H1 (cell line): ENCODE measurements at regions not wholly inside any gene's neighbourhood (a gene's known extent, or its start where the extent isn't known, plus 50 kb on each side); places are given as distances from the start of the nearest gene placed in this dataset.

Source experiments
- CTCF ChIA-PET: fragments of 300-600 bp; sonication (Branson Sonifier 250); formaldehyde crosslinking; loops from one replicate; lab custom pipeline; 2021; ENCODE audit not compliant: partially characterized antibody; lab: Charles Lee
- POLR2A ChIA-PET: fragments of 300-600 bp; sonication (Branson Sonifier 250); formaldehyde crosslinking; loops from one replicate; lab custom pipeline; 2021; ENCODE audit warnings: inconsistent platforms; ENCODE audit not compliant: partially characterized antibody; lab: Charles Lee
- DNase-seq, 2 experiments: peaks; one replicate each; pipeline versions ENCODE4 v3.0.0 to v3.0.0-alpha.2; 2010 to 2022; ENCODE audit warnings: low spot score in 2 of 2, low read depth in 1 of 2, mixed read lengths in 1 of 2
- FAIRE-seq: peaks from 2 replicates; lab custom pipeline; 2011; peaks lifted over from hg19 to GRCh38; lab: Jason Lieb, UNC
- H2AFZ ChIP-seq: 2 replicates; pipeline ENCODE4 v1.8.1; 2012; ENCODE audit warnings: low read length, inconsistent platforms
- H2AK5ac ChIP-seq: 2 replicates; pipeline ENCODE4 v1.6.1; 2013; ENCODE audit warnings: low read depth, low read length
- H2BK120ac ChIP-seq: replicated peaks from 2 replicates; pipeline ENCODE3; 2013; ENCODE audit warnings: low read depth, low read length, inconsistent platforms
- H2BK12ac ChIP-seq: 2 replicates; pipeline ENCODE4 v1.6.1; 2013; ENCODE audit warnings: low read depth, low read length
- H2BK15ac ChIP-seq: 2 replicates; pipeline ENCODE4 v1.6.1; 2013; ENCODE audit warnings: low read length
- H2BK20ac ChIP-seq: 2 replicates; pipeline ENCODE4 v1.6.1; 2013; ENCODE audit warnings: low read length
- H2BK5ac ChIP-seq: 2 replicates; pipeline ENCODE4 v1.6.1; 2013; ENCODE audit warnings: low read depth, low read length
- H3K14ac ChIP-seq: 2 replicates; pipeline ENCODE4 v1.6.1; 2013; ENCODE audit warnings: inconsistent platforms; ENCODE audit not compliant: insufficient read length
- H3K18ac ChIP-seq: 2 replicates; pipeline ENCODE4 v1.6.1; 2013; ENCODE audit warnings: low read length; ENCODE audit errors: extremely low read depth
- H3K23ac ChIP-seq: 2 replicates; pipeline ENCODE4 v1.6.1; 2013; ENCODE audit warnings: inconsistent platforms; ENCODE audit not compliant: insufficient read length
- H3K23me2 ChIP-seq: 2 replicates; pipeline ENCODE4 v1.6.1; 2013; ENCODE audit warnings: low read depth, low read length
- H3K27ac ChIP-seq: 2 replicates; pipeline ENCODE4 v1.6.1; 2011; ENCODE audit warnings: low read depth, low read length, inconsistent platforms
- H3K27me3 ChIP-seq, 4 experiments: replicated peaks in 1 of 4; 1 replicate in 1 of 4; 2 replicates in 3 of 4; pipeline versions ENCODE4 v1.6.1 to v1.8.1; 2011 to 2013; ENCODE audit warnings: low read length in 3 of 4, mild to moderate bottlenecking in 3 of 4, inconsistent platforms in 2 of 4, mixed read lengths in 2 of 4, moderate library complexity in 1 of 4; ENCODE audit not compliant: control insufficient read depth in 3 of 4, insufficient read depth in 3 of 4; ENCODE audit errors: extremely low read depth in 1 of 4
- H3K36me3 ChIP-seq, 4 experiments: 2 replicates each; pipeline versions ENCODE4 v1.6.1 to v1.8.1; 2011 to 2013; ENCODE audit warnings: mild to moderate bottlenecking in 4 of 4, low read length in 3 of 4, moderate library complexity in 2 of 4, control low read depth in 1 of 4, inconsistent platforms in 1 of 4; ENCODE audit not compliant: insufficient read depth in 4 of 4, control insufficient read depth in 2 of 4
- H3K4ac ChIP-seq: replicated peaks from 2 replicates; pipeline ENCODE3; 2013; ENCODE audit warnings: low read length, low read depth, mixed read lengths, inconsistent platforms; ENCODE audit not compliant: insufficient read length
- H3K4me1 ChIP-seq, 4 experiments: replicated peaks in 1 of 4; 1 replicate in 1 of 4; 2 replicates in 3 of 4; pipeline versions ENCODE4 v1.6.1 to v1.8.1; 2011 to 2013; ENCODE audit warnings: low read length in 3 of 4, inconsistent platforms in 2 of 4, mixed read lengths in 1 of 4; ENCODE audit not compliant: insufficient read depth in 4 of 4, control insufficient read depth in 3 of 4
- H3K4me2 ChIP-seq, 2 experiments: 2 replicates each; pipeline versions ENCODE4 v1.6.1 to v1.8.1; 2011 to 2013; ENCODE audit warnings: low read depth in 2 of 2, low read length in 2 of 2, control low read depth in 1 of 2, inconsistent platforms in 1 of 2, mild to moderate bottlenecking in 1 of 2; ENCODE audit not compliant: insufficient read depth in 1 of 2
- H3K4me3 ChIP-seq, 4 experiments: fragments of 200-600, 300-600 bp in 1 of 4; sonication (generic), shearing (Covaris generic), sonication (Bioruptor Twin) in 1 of 4; 2 replicates each; pipeline versions ENCODE4 v1.5.1 to v1.8.1; 2011 to 2016; ENCODE audit warnings: low read length in 4 of 4, low read depth in 3 of 4, control low read depth in 2 of 4, inconsistent platforms in 2 of 4, mild to moderate bottlenecking in 2 of 4, mixed read lengths in 1 of 4, moderate library complexity in 1 of 4; ENCODE audit not compliant: insufficient read depth in 2 of 4; ENCODE audit errors: extremely low read depth in 1 of 4
- H3K56ac ChIP-seq: replicated peaks from 2 replicates; pipeline ENCODE3; 2013; ENCODE audit warnings: low read depth, mild to moderate bottlenecking, mixed read lengths, low read length, inconsistent platforms; ENCODE audit not compliant: insufficient read length
- H3K79me1 ChIP-seq: 2 replicates; pipeline ENCODE4 v1.6.1; 2013; ENCODE audit warnings: low read depth, low read length, control low read depth
- H3K79me2 ChIP-seq, 2 experiments: 2 replicates each; pipeline versions ENCODE4 v1.6.1 to v1.8.1; 2012 to 2013; ENCODE audit warnings: low read length in 2 of 2, mild to moderate bottlenecking in 2 of 2, inconsistent platforms in 1 of 2; ENCODE audit not compliant: insufficient read depth in 2 of 2, control insufficient read depth in 1 of 2
- H3K9ac ChIP-seq, 4 experiments: replicated peaks in 1 of 4; 1 replicate in 1 of 4; 2 replicates in 3 of 4; pipeline versions ENCODE4 v1.6.1 to v1.8.1; 2011 to 2013; ENCODE audit warnings: low read depth in 3 of 4, low read length in 3 of 4, control low read depth in 2 of 4, mild to moderate bottlenecking in 2 of 4, moderate library complexity in 2 of 4, inconsistent platforms in 1 of 4; ENCODE audit errors: extremely low read depth in 1 of 4
- H3K9me3 ChIP-seq, 2 experiments: 2 replicates each; pipeline versions ENCODE4 v1.6.1 to v1.8.1; 2012 to 2013; ENCODE audit warnings: mild to moderate bottlenecking in 2 of 2, moderate library complexity in 2 of 2, control low read depth in 1 of 2, inconsistent platforms in 1 of 2, low read depth in 1 of 2, low read length in 1 of 2, mixed read lengths in 1 of 2; ENCODE audit not compliant: insufficient read depth in 2 of 2
- H4K20me1 ChIP-seq, 2 experiments: replicated peaks in 1 of 2; 2 replicates each; pipeline versions ENCODE3 to v1.8.1; 2011 to 2013; ENCODE audit warnings: inconsistent platforms in 2 of 2, low read length in 2 of 2, mild to moderate bottlenecking in 1 of 2; ENCODE audit not compliant: insufficient read depth in 2 of 2, control insufficient read depth in 1 of 2
- H4K5ac ChIP-seq: 2 replicates; pipeline ENCODE4 v1.6.1; 2013; ENCODE audit warnings: low read length, low read depth, mixed read lengths, inconsistent platforms; ENCODE audit not compliant: insufficient read length
- H4K8ac ChIP-seq: 2 replicates; pipeline ENCODE4 v1.8.0; 2013; ENCODE audit warnings: mild to moderate bottlenecking, moderate library complexity, low read length, inconsistent platforms; ENCODE audit not compliant: insufficient read depth; ENCODE audit errors: extremely low read depth
- H4K91ac ChIP-seq: replicated peaks from 2 replicates; pipeline ENCODE3; 2013; ENCODE audit warnings: low read length, mixed read lengths, inconsistent platforms; ENCODE audit not compliant: insufficient read length
- CBX5 ChIP-seq: fragments of 300-800, 300-1000 bp; sonication (generic); IDR thresholded peaks from 2 replicates; pipeline ENCODE4 v1.7.1; 2016; ENCODE audit warnings: antibody characterized with exemption, low read length, low read depth
- E2F6 ChIP-seq: IDR thresholded peaks from 2 replicates; pipeline ENCODE4 v1.6.1; 2012; ENCODE audit warnings: inconsistent platforms
- EGR1 ChIP-seq: IDR thresholded peaks from 2 replicates; pipeline ENCODE4 v1.6.1; 2011; ENCODE audit warnings: low read depth, low read length, borderline replicate concordance
- GABPA ChIP-seq: IDR thresholded peaks from 2 replicates; pipeline ENCODE4 v1.6.1; 2011; ENCODE audit warnings: mild to moderate bottlenecking, low read length, moderate library complexity, borderline replicate concordance; ENCODE audit not compliant: insufficient read depth
- GTF2F1 ChIP-seq: IDR thresholded peaks from 2 replicates; pipeline ENCODE4 v1.6.1; 2012; ENCODE audit warnings: low read depth, low read length, improper control_type of control experiment, borderline replicate concordance
- HDAC6 ChIP-seq: IDR thresholded peaks from one replicate; pipeline ENCODE4 v1.7.1; 2012; ENCODE audit warnings: low read depth, mild to moderate bottlenecking, inconsistent platforms, low read length, moderate library complexity
- MAFK ChIP-seq: IDR thresholded peaks from 2 replicates; pipeline ENCODE4 v1.6.1; 2012; ENCODE audit warnings: low read depth, mild to moderate bottlenecking, improper control_type of control experiment, low read length
- POLR2AphosphoS5 ChIP-seq: IDR thresholded peaks from 2 replicates; pipeline ENCODE4 v1.6.1; 2011; ENCODE audit warnings: low read depth, low read length
- SAP30 ChIP-seq: fragments of 300-600 bp; sonication (generic); IDR thresholded peaks from 2 replicates; pipeline ENCODE4 v1.7.1; 2012; ENCODE audit warnings: low read length, moderate library complexity, mild to moderate bottlenecking, inconsistent platforms; ENCODE audit not compliant: insufficient read depth, insufficient replicate concordance
- YY1 ChIP-seq: IDR thresholded peaks from 2 replicates; pipeline ENCODE4 v1.6.1; 2011; ENCODE audit warnings: low read depth, mild to moderate bottlenecking, low read length
- WGBS, 2 experiments: shearing (Covaris generic) in 1 of 2; methylation state at CpG; one replicate each; pipeline versions ENCODE4 v1.1.6 to v1.1.7; 2013 to 2015; ENCODE audit warnings: low lambda C conversion rate in 2 of 2, mixed read lengths in 2 of 2, inconsistent platforms in 1 of 2, low coverage in 1 of 2, missing lambda C conversion rate in 1 of 2; ENCODE audit not compliant: insufficient replicate concordance in 2 of 2, insufficient coverage in 1 of 2, insufficient read length in 1 of 2; ENCODE audit errors: extremely low coverage in 1 of 2, missing lambda C conversion rate in 1 of 2; 5-methylcytosine and 5-hydroxymethylcytosine counted together
- TF ChIP-seq, protein P1 (sequence below): IDR thresholded peaks from 2 replicates; pipeline ENCODE4 v1.6.1; 2012; ENCODE audit warnings: low read length, inconsistent platforms
- TF ChIP-seq, protein P2 (sequence below): IDR thresholded peaks from 2 replicates; pipeline ENCODE4 v1.6.1; 2012; ENCODE audit warnings: inconsistent platforms

- CTCF ChIA-PET, result interaction anchor here (0.5 kb wide), 1 partner anchor 27 kb away, joined by 4 read pairs; no protein-coding TSS in a partner anchor
- Histone ChIP-seq H3K4me3 (no peak overlapping the region), H3K9me3 (no peaks in the 10 kb centered on the region), H2AK5ac (no peak overlapping the region), H2BK20ac (no peak overlapping the region), H3K23ac (no peak overlapping the region), H3K56ac (no peak overlapping the region), H2BK15ac (no peak overlapping the region), H2BK120ac (no peak overlapping the region), H3K9ac (no peak overlapping the region), H3K36me3 (no peaks in the 10 kb centered on the region), H4K8ac (no peak overlapping the region), H2BK12ac (no peak overlapping the region), H3K27ac (no peak overlapping the region), H2BK5ac (no peak overlapping the region), H2AFZ (no peak overlapping the region), H3K79me1 (no peaks in the 10 kb centered on the region), H4K5ac (no peak overlapping the region), H4K91ac (no peak overlapping the region), H3K79me2 (no peaks in the 10 kb centered on the region), H3K4ac (no peak overlapping the region), H3K23me2 (no peaks in the 10 kb centered on the region), H4K20me1 (no peaks in the 10 kb centered on the region), H3K4me1 (peaks cover 0 to 6% (median 4%) of the 10 kb centered on the region in 4 experiments; a peak in 4 of 7 replicates), H3K27me3 (no peaks in the 10 kb centered on the region), H3K14ac (no peak overlapping the region), H3K4me2 (no peak overlapping the region), H3K18ac (no peak overlapping the region)
- no peak for FAIRE-seq
- no peak for DNase-seq
- 70% methylated on average over 5 of the region's 5 CpGs; no CpG with 5 or more reads in 1 of the 2 experiments for WGBS, 2 experiments
- POLR2A ChIA-PET, result no interaction called here
- TF ChIP-seq SAP30 (no peak), CBX5 (no peak), GTF2F1 (no peak), E2F6 (no peak), YY1 (no peak), POLR2AphosphoS5 (no peak), GABPA (no peak), MAFK (no peak), HDAC6 (no peak), EGR1 (no peak)
- TF ChIP-seq, protein P1, sequence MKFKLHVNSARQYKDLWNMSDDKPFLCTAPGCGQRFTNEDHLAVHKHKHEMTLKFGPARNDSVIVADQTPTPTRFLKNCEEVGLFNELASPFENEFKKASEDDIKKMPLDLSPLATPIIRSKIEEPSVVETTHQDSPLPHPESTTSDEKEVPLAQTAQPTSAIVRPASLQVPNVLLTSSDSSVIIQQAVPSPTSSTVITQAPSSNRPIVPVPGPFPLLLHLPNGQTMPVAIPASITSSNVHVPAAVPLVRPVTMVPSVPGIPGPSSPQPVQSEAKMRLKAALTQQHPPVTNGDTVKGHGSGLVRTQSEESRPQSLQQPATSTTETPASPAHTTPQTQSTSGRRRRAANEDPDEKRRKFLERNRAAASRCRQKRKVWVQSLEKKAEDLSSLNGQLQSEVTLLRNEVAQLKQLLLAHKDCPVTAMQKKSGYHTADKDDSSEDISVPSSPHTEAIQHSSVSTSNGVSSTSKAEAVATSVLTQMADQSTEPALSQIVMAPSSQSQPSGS, result no peak
- TF ChIP-seq, protein P2, sequence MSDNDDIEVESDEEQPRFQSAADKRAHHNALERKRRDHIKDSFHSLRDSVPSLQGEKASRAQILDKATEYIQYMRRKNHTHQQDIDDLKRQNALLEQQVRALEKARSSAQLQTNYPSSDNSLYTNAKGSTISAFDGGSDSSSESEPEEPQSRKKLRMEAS, result no peak
Measured at GRCh38 chr3:105585-105984, 91.0 kb upstream of the CHL1 start.
